ENCODE measurements at regions not wholly inside any gene's neighbourhood (a gene's known extent, or its start where the extent isn't known, plus 50 kb on each side); places are given as distances from the start of the nearest gene placed in this dataset.

DNA sequence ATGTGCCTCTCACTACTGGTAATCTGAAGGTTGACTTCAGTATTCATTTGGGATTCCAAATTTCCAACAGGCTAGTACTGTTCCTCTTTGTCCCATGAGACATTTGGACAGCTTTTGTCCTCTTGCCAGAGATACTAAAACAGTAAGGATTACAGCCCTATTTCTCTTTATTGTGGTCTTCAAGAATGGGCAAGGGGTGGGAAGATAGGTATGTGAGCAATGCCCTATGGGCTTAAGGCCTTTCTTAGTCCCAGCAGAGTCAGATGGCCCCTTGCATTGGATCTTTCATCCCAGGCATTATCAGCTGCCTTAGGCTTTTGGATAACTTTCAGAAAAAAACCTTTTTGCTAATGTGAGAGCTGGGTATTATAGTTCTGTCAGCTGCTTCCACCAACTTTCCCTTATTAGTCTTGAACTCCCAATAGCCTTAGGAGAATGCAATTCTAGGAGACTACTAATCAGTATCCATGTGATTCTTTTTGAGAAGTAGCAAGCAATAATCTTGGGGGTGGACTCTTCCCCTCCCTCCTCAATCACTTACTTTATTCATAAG, 361.1 kb upstream of the NUDT12 start:
- TF ChIP-seq, protein P1, sequence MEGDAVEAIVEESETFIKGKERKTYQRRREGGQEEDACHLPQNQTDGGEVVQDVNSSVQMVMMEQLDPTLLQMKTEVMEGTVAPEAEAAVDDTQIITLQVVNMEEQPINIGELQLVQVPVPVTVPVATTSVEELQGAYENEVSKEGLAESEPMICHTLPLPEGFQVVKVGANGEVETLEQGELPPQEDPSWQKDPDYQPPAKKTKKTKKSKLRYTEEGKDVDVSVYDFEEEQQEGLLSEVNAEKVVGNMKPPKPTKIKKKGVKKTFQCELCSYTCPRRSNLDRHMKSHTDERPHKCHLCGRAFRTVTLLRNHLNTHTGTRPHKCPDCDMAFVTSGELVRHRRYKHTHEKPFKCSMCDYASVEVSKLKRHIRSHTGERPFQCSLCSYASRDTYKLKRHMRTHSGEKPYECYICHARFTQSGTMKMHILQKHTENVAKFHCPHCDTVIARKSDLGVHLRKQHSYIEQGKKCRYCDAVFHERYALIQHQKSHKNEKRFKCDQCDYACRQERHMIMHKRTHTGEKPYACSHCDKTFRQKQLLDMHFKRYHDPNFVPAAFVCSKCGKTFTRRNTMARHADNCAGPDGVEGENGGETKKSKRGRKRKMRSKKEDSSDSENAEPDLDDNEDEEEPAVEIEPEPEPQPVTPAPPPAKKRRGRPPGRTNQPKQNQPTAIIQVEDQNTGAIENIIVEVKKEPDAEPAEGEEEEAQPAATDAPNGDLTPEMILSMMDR (IDR thresholded peaks at IDR 0.05), result no peak
- TF ChIP-seq POLR2A (IDR thresholded peaks at IDR 0.05), result no peak
